SU-DHL-6 (cell line): ENCODE measurements at regions not wholly inside any gene's neighbourhood (a gene's known extent, or its start where the extent isn't known, plus 50 kb on each side); places are given as distances from the start of the nearest gene placed in this dataset.

Experiments used
- H2AFZ ChIP-seq: fragments of 200-600 bp; sonication (generic); 2 replicates; pipeline ENCODE4 v1.6.1; 2014; ENCODE audit warnings: low read depth, mild to moderate bottlenecking, moderate library complexity, mixed read lengths, antibody characterized with exemption, low read length; ENCODE audit not compliant: severe bottlenecking
- H3F3A ChIP-seq: fragments of 200-600 bp; shearing (Covaris generic); 2 replicates; pipeline ENCODE4 v1.6.0; 2016; ENCODE audit warnings: antibody characterized with exemption, mild to moderate bottlenecking; ENCODE audit not compliant: insufficient read depth
- H3K27ac ChIP-seq: fragments of 200-600 bp; sonication (generic); 2 replicates; pipeline ENCODE4 v1.5.1; 2016; ENCODE audit warnings: low read depth, mild to moderate bottlenecking, low read length, moderate library complexity, mixed read lengths
- H3K27me3 ChIP-seq: fragments of 200-600 bp; sonication (generic), shearing (Covaris generic); 2 replicates; pipeline ENCODE4 v1.6.0; 2014; ENCODE audit warnings: mild to moderate bottlenecking, low read length
- H3K36me3 ChIP-seq: fragments of 200-600 bp; sonication (generic); 2 replicates; pipeline ENCODE4 v1.6.1; 2014; ENCODE audit warnings: mild to moderate bottlenecking, low read length, mixed read lengths
- H3K4me2 ChIP-seq: fragments of 300-600, 200-600 bp; shearing (Covaris generic), sonication (generic); 2 replicates; pipeline ENCODE4 v1.6.0; 2014; ENCODE audit warnings: low read length, low read depth, mild to moderate bottlenecking; ENCODE audit not compliant: poor library complexity, severe bottlenecking
- H3K4me3 ChIP-seq: fragments of 200-600 bp; sonication (generic); 2 replicates; pipeline ENCODE4 v1.5.1; 2014; ENCODE audit warnings: antibody characterized with exemption, low read length, mild to moderate bottlenecking, mixed read lengths; ENCODE audit not compliant: insufficient read depth, poor library complexity, severe bottlenecking
- H3K79me2 ChIP-seq: fragments of 200-600 bp; sonication (generic); 2 replicates; pipeline ENCODE4 v1.6.1; 2014; ENCODE audit warnings: mild to moderate bottlenecking, low read length, moderate library complexity; ENCODE audit not compliant: insufficient read depth
- H3K9ac ChIP-seq: fragments of 200-600 bp; sonication (generic); 2 replicates; pipeline ENCODE4 v1.7.0; 2014; ENCODE audit warnings: mild to moderate bottlenecking, low read length
- H3K9me2 ChIP-seq: fragments of 200-600 bp; sonication (generic); replicated peaks from 2 replicates; pipeline ENCODE4 v1.6.1; 2014; ENCODE audit warnings: low read length; ENCODE audit not compliant: insufficient read depth
- H3K9me3 ChIP-seq: fragments of 200-600 bp; sonication (generic); 2 replicates; pipeline ENCODE4 v1.6.1; 2014; ENCODE audit warnings: low read length, mixed read lengths; ENCODE audit not compliant: insufficient read depth
- H4K20me1 ChIP-seq: fragments of 200-600 bp; sonication (generic); 2 replicates; pipeline ENCODE4 v1.6.1; 2014; ENCODE audit warnings: low read depth, mild to moderate bottlenecking, antibody characterized with exemption, low read length, moderate library complexity, mixed read lengths
- CTCF ChIP-seq: fragments of 200-600 bp; sonication (generic); IDR thresholded peaks from one replicate; pipeline ENCODE4 v1.5.1; 2017; ENCODE audit warnings: antibody characterized with exemption, mild to moderate bottlenecking, low read length, moderate library complexity; ENCODE audit not compliant: insufficient read depth, poor library complexity, severe bottlenecking
- EZH2phosphoT487 ChIP-seq: fragments of 200-600 bp; sonication (generic), shearing (Covaris generic); conservative IDR thresholded peaks from 2 replicates; pipeline ENCODE4 v1.6.1; 2018; ENCODE audit warnings: mild to moderate bottlenecking, antibody characterized with exemption, low read length, moderate library complexity, mixed read lengths

DNA sequence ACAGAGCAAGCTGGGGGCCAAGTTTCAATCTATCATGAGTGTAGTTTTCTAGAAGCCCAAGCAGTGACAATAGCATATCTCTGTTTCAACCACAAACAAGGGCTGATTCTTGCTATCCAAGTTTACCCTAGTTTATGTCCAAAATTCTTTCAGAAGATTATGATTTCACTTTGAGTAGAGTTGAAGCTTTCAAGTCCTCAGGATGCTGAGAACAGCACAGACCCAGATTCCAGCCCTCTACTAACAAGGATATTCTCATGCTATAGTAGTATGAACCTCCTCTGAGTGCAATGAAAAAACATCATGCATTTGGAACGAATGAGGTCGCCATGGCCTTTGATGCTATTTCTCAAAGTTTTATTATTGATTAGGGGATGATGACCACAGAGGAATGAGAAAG, 344.1 kb upstream of the NPVF start:
- Histone ChIP-seq H3F3A (no peaks in the 10 kb centered on the region), H3K9me3 (no peaks in the 10 kb centered on the region), H3K36me3 (no peaks in the 10 kb centered on the region), H2AFZ (no peak overlapping the region), H3K9ac (no peak overlapping the region), H3K27me3 (no peaks in the 10 kb centered on the region), H3K4me2 (no peak overlapping the region), H3K27ac (no peak overlapping the region), H3K9me2 (no peaks in the 10 kb centered on the region), H3K79me2 (no peaks in the 10 kb centered on the region), H3K4me3 (no peak overlapping the region), H4K20me1 (no peaks in the 10 kb centered on the region)
- TF ChIP-seq CTCF = no peak
- TF ChIP-seq EZH2phosphoT487 = no peak

DNA sequence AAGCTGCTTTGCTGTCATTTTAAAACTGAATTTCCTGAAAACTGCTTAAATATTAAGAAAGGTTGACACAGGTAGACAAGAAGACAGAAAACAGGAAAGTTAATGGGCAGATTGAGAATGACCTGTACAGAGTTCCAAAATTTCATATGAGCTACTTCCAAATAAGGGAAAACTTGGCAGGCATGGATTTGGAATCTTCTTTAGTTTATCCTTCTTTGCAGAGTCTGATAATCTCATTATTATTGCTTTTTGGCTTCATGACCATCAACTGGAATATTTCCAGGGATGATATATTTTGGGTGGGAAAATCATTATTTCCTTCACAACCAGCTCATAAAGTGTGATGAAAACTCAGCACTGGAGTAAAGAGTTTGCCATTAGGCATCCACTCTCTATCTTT, 346.5 kb upstream of the NPVF start:
- no peaks in the 10 kb centered on the region for H3F3A ChIP-seq
- TF ChIP-seq CTCF (no peak), EZH2phosphoT487 (no peak)
- no peak overlapping the region for H3K4me2 ChIP-seq
- H3K27ac ChIP-seq = no peak overlapping the region
- H3K4me3 ChIP-seq = no peak overlapping the region
- H3K9me2 ChIP-seq = no peaks in the 10 kb centered on the region
- no peaks in the 10 kb centered on the region for H4K20me1 ChIP-seq
- no peaks in the 10 kb centered on the region for H3K36me3 ChIP-seq
- no peak overlapping the region for H3K9ac ChIP-seq
- no peaks in the 10 kb centered on the region for H3K9me3 ChIP-seq
- H2AFZ ChIP-seq = no peak overlapping the region
- no peaks in the 10 kb centered on the region for H3K27me3 ChIP-seq
- H3K79me2 ChIP-seq = no peaks in the 10 kb centered on the region

- no peak overlapping the region for H3K4me3 ChIP-seq
- no peak for TF ChIP-seq CTCF
- TF ChIP-seq EZH2phosphoT487 = no peak
- H3K79me2 ChIP-seq = no peaks in the 10 kb centered on the region
- H3K27ac ChIP-seq = no peak overlapping the region
- no peak overlapping the region for H3K9ac ChIP-seq
- H4K20me1 ChIP-seq = no peaks in the 10 kb centered on the region
- H3K9me3 ChIP-seq = no peaks in the 10 kb centered on the region
- H3K4me2 ChIP-seq = no peak overlapping the region
- H2AFZ ChIP-seq = no peak overlapping the region
- no peaks in the 10 kb centered on the region for H3F3A ChIP-seq
- H3K9me2 ChIP-seq = no peaks in the 10 kb centered on the region
- H3K27me3 ChIP-seq = 0 out of 2 replicates have a peak, but pooled peaks cover 2% of the 10 kb centered on the region
- H3K36me3 ChIP-seq = no peaks in the 10 kb centered on the region
Observed at GRCh38 chr7:25575634-25576033, 347.3 kb upstream of the NPVF start.
